PC-9 (cell line): ENCODE measurements at regions not wholly inside any gene's neighbourhood (a gene's known extent, or its start where the extent isn't known, plus 50 kb on each side); places are given as distances from the start of the nearest gene placed in this dataset.

Source experiments
- BruUV-seq: library from RNA; stranded (reverse); fragments of 400-500 nt; replicated peaks from 2 replicates; lab custom pipeline; 2021; lab: Mats Ljungman, UMichigan
- CTCF ChIA-PET: fragments of 300-600 bp; sonication (Branson Sonifier 250); formaldehyde crosslinking; loops from one replicate; lab custom pipeline; 2022; ENCODE audit warnings: antibody characterized with exemption; lab: Charles Lee
- POLR2A ChIA-PET: fragments of 300-600 bp; sonication (Branson Sonifier 250); formaldehyde crosslinking; loops from one replicate; lab custom pipeline; 2022; ENCODE audit warnings: antibody characterized with exemption; ENCODE audit not compliant: unreplicated experiment; lab: Charles Lee
- DNase-seq, 2 experiments: peaks; one replicate each; pipeline versions ENCODE4 v3.0.0 to v3.0.0-alpha.2; 2015 to 2022; ENCODE audit warnings: mixed read lengths in 1 of 2
- H2AFZ ChIP-seq: fragments of 200-600 bp; sonication (generic); 2 replicates; pipeline ENCODE4 v1.8.1; 2017; ENCODE audit warnings: antibody characterized with exemption
- H3F3A ChIP-seq: fragments of 200-600 bp; sonication (generic); 2 replicates; pipeline ENCODE4 v1.8.1; 2017; ENCODE audit warnings: antibody characterized with exemption, mild to moderate bottlenecking, low read depth; ENCODE audit not compliant: insufficient read depth
- H3K27ac ChIP-seq: fragments of 200-600 bp; sonication (generic); 2 replicates; pipeline ENCODE4 v1.6.1; 2016; ENCODE audit warnings: mixed run types
- H3K27me3 ChIP-seq: fragments of 200-600 bp; sonication (generic); 2 replicates; pipeline ENCODE4 v1.6.1; 2016; ENCODE audit warnings: low read depth, mixed run types; ENCODE audit not compliant: insufficient read depth
- H3K36me3 ChIP-seq: fragments of 200-600 bp; sonication (generic); 2 replicates; pipeline ENCODE4 v1.6.1; 2016; ENCODE audit warnings: low read depth, mixed run types
- H3K4me1 ChIP-seq: fragments of 200-600 bp; sonication (generic); replicated peaks from 2 replicates; pipeline ENCODE4 v1.6.1; 2016; ENCODE audit warnings: mixed run types; ENCODE audit not compliant: insufficient read depth
- H3K4me2 ChIP-seq: fragments of 200-600 bp; sonication (generic); 2 replicates; pipeline ENCODE4 v1.6.1; 2017; ENCODE audit warnings: mixed run types
- H3K4me3 ChIP-seq: fragments of 200-600 bp; sonication (generic); 2 replicates; pipeline ENCODE4 v1.6.1; 2016; ENCODE audit warnings: mixed run types
- H3K79me2 ChIP-seq: fragments of 200-600 bp; sonication (generic); 2 replicates; pipeline ENCODE4 v1.6.1; 2017; ENCODE audit warnings: low read depth, mixed run types
- H3K9me2 ChIP-seq: fragments of 200-600 bp; sonication (generic); 2 replicates; pipeline ENCODE4 v1.8.1; 2017; ENCODE audit warnings: mild to moderate bottlenecking; ENCODE audit not compliant: insufficient read depth
- H3K9me3 ChIP-seq: fragments of 200-600 bp; sonication (generic); 2 replicates; pipeline ENCODE4 v1.8.1; 2016; ENCODE audit warnings: low read depth; ENCODE audit not compliant: insufficient read depth
- H4K20me1 ChIP-seq: fragments of 200-600 bp; sonication (generic); 2 replicates; pipeline ENCODE4 v1.8.1; 2017; ENCODE audit not compliant: insufficient read depth
- CTCF ChIP-seq: fragments of 200-600 bp; sonication (generic); conservative IDR thresholded peaks from 2 replicates; pipeline ENCODE4 v1.6.1; 2017; ENCODE audit warnings: mixed run types, antibody characterized with exemption, mild to moderate bottlenecking, moderate library complexity
- EZH2 ChIP-seq: fragments of 200-600 bp; sonication (generic); IDR thresholded peaks from 2 replicates; pipeline ENCODE4 v1.8.0; 2017; ENCODE audit warnings: antibody characterized with exemption, low read depth
- intact Hi-C: fragments of 100-400 bp; cut with micrococcal nuclease; formaldehyde crosslinking; loops from one replicate; pipeline ENCODE4 v1.10.0; 2022; ENCODE audit not compliant: unreplicated experiment

- intact Hi-C loops: no loop called here
- no peaks in the 10 kb centered on the region; the same call in 1 of the 2 replicates for H4K20me1 ChIP-seq
- H3K9me3 ChIP-seq: no peaks in the 10 kb centered on the region
- H3K4me3 ChIP-seq: no peak overlapping the region
- no peaks in the 10 kb centered on the region for H3K9me2 ChIP-seq
- POLR2A ChIA-PET: no interaction called here
- no peak overlapping the region for H3K27ac ChIP-seq
- no peaks in the 10 kb centered on the region for H3K27me3 ChIP-seq
- no peaks in the 10 kb centered on the region for H3K79me2 ChIP-seq
- H3K4me1 ChIP-seq: no peaks in the 10 kb centered on the region
- no peak overlapping the region for H3K4me2 ChIP-seq
- no peak overlapping the region for H2AFZ ChIP-seq
- TF ChIP-seq EZH2 (no peak), CTCF (no peak)
- no peak for DNase-seq
- BruUV-seq: no TSS peak
- H3F3A ChIP-seq: no peaks in the 10 kb centered on the region
- CTCF ChIA-PET: no interaction called here
- no peaks in the 10 kb centered on the region for H3K36me3 ChIP-seq
Observed at GRCh38 chr4:126761947-126762662, 870.7 kb upstream of the INTU start.

- BruUV-seq: no TSS peak
- Histone ChIP-seq H3K27ac (no peak overlapping the region), H3K9me2 (no peaks in the 10 kb centered on the region), H4K20me1 (no peaks in the 10 kb centered on the region; the same call in 1 of the 2 replicates), H3K27me3 (no peaks in the 10 kb centered on the region), H3K4me3 (no peak overlapping the region), H3K9me3 (no peaks in the 10 kb centered on the region), H3F3A (no peaks in the 10 kb centered on the region), H3K4me2 (no peak overlapping the region), H2AFZ (no peak overlapping the region), H3K79me2 (no peaks in the 10 kb centered on the region), H3K4me1 (no peaks in the 10 kb centered on the region), H3K36me3 (no peaks in the 10 kb centered on the region)
- no peak for DNase-seq
- POLR2A ChIA-PET: no interaction called here
- no peak for TF ChIP-seq EZH2
- no peak for TF ChIP-seq CTCF
- CTCF ChIA-PET: no interaction called here
- intact Hi-C loops: no loop called here
Observed at GRCh38 chr4:126762663-126763247, 870.0 kb upstream of the INTU start.

- Histone ChIP-seq H3K9me2 (no peaks in the 10 kb centered on the region), H3F3A (no peaks in the 10 kb centered on the region), H3K27ac (no peak overlapping the region), H3K79me2 (no peaks in the 10 kb centered on the region), H3K36me3 (no peaks in the 10 kb centered on the region), H3K4me2 (no peak overlapping the region), H3K9me3 (no peaks in the 10 kb centered on the region), H3K4me1 (no peaks in the 10 kb centered on the region), H4K20me1 (no peaks in the 10 kb centered on the region; the same call in 1 of the 2 replicates), H2AFZ (no peak overlapping the region), H3K4me3 (no peak overlapping the region), H3K27me3 (no peaks in the 10 kb centered on the region)
- BruUV-seq: no TSS peak
- DNase-seq: no peak
- TF ChIP-seq CTCF (no peak), EZH2 (no peak)
- intact Hi-C loops: no loop called here
- ChIA-PET CTCF (interaction anchor here (0.7 kb wide), 1 partner anchor 21 kb away, joined by 3 read pairs; no protein-coding TSS in a partner anchor), POLR2A (no interaction called here)
Observed at GRCh38 chr4:126766241-126766640, 866.5 kb upstream of the INTU start.
